HG03064 (cell line): ENCODE measurements at regions not wholly inside any gene's neighbourhood (a gene's known extent, or its start where the extent isn't known, plus 50 kb on each side); places are given as distances from the start of the nearest gene placed in this dataset.
A peak's percentile ranks its signal among the peaks of the same experiment; 100 is the strongest.
"Not testable (repeated sequence)": the region's sequence is repeated elsewhere in the genome, so short reads cannot be mapped to it uniquely, and the experiment has no call there.

Experiments
- ATAC-seq: cut with Tn5 transposase; IDR thresholded peaks from one replicate; pipeline ENCODE4 v1.9.1; 2021; ENCODE audit warnings: low read depth; ENCODE audit not compliant: unreplicated experiment

DNA sequence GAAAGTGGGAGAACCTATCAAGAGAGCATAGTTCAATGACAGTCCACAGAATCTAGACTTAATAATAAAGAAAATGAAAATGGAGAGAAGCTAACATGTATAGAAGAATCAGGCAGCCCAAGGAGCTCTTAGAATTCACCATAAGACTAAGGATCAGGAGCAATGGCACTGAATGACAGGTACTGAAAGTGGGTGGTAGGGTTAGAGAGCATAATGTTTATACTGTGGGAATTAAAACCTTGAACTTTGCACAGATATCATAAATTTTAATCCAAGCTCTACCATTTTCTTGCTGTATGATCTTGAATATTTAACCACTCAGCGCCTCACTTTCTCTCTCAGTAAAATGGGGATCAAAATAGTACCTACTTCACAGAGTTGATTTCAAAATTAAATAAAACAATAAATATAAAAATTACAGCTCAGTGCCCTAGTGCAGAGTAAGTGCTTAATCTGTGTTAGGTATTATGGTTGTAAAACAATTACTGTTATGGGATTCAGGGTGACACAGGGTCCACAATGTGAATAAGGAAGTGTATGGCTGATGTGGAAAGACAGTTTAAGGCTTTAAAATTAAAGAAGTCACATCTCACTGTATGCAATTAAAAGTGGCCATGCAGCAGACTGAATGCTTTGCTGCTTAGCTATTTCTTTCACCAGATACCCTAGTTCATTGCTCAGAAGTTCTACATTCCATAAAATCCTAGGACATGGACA lies 319.8 kb downstream of the HINT1 start:
- ATAC-seq, result no peak

DNA sequence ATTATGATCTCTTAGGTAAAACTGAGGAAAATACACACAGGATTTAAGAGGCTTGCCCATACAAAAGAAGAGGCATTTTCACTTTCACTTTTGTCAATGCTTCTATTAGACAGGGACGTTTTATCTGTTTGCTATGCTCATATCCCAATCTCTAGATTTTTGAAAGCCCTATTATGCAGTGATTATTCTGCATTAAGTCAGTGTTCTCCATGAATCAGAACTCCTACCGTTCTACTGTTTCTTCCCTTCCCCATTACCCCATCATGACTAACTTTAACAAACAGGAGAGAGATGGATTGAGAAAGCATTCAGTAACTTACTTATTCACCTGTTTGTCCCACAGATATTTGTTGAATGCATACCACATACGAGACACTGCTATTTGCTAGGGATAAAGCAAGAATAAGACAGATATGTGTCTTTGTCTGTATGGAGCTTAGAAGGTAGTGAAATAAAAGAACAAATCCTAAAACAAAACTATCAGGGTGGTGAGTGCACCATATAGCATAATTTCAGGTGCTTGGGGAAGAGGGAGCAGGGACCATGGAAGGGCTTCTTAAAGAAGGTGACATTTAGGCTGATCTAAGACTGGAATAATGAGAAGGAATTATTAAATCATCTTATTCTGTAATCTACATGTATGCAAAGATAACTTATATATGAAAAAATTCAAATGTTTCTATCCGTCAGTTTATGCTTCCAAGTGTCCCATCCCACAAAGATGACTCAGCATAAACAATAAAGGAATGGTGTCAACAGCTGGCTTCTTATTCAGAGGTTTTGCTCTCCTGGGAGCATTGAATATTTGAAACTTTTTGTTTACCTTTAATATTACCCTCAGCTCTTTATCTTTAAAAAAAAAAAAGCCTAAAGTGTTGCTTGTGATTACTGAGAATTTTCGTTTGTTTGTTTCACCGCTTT lies 328.1 kb downstream of the HINT1 start:
- peak; percentile 72 for ATAC-seq

DNA sequence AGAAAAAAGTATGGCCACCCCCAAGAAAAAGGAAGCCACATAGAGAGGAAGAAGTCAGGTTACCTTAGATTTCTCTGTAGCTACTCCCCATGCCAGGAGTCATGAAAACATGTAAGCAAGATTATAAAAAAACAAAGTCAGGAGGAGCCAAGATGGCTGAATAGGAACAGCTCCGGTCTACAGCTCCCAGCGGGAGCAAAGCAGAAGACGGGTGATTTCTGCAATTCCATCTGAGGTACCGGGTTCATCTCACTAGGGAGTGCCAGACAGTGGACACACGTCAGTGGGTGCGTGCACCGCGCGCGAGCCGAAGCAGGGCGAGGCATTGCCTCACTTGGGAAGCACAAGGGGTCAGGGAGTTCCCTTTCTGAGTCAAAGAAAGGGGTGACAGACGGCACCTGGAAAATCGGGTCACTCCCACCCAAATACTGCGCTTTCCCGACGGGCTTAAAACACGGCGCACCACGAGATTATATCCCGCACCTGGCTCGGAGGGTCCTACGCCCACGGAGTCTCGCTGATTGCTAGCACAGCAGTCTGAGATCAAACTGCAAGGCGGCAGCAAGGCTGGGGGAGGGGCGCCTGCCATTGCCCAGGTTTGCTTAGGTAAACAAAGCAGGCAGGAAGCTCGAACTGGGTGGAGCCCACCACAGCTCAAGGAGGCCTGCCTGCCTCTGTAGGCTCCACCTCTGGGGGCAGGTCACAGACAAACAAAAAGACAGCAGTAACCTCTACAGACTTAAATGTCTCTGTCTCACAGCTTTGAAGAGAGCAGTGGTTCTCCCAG lies 347.3 kb downstream of the HINT1 start:
- not testable (repeated sequence) for ATAC-seq

DNA sequence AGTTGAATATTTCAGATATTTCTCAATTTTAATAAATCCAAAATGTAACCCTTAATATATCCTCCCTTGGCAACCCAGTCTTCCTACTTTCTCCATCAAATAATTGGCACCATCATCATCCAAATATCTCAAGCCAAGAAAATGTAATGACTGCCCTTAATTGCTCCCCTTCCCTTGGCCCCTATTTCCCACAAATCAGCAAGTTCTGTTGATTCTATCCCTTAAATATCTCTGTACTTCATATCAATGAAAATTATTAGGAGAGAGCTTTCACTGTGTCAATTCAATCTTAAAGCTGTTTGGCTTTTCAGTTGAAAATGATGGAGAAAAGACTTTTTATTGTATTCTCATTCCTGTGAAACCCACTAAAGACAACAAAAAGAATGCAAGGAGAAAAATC lies 349.8 kb downstream of the HINT1 start:
- ATAC-seq, result no peak

DNA sequence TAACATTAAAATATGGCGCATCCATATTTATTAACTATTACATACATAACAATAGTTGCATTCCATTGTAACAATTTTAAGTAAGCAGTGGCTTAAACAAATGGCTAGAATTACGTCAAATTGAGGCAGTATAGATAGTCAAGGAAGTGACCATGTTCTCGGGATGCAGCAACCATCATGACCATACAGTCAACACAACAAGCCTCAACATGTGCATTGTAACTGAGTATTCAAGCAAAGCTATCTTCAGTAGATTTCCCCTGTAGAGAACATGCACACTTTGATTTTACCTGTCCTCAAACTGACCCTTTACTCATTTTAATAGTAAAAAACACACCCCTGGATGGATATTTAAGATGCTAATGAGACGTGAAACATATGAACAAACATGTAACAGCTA lies 356.4 kb downstream of the HINT1 start:
- ATAC-seq, result no peak

DNA sequence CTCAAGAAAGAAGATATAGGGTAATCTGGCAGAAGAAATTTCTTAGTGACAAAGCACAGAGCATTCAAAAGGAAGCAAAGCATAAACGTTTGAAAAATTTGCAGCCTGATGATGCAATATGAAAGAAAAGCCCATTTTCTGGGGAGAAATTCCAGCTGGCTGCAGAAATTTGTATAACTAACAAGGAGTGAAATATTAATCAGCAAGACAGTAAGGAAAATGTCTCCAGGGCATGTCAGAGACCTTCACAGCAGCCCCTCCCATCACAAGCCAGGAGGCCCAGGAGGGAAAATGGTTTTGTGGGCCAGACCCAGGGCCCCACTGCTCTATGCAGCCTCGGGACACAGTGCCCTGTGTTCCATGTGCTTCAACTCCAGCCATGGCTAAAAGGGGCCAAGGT lies 359.4 kb downstream of the HINT1 start:
- no peak for ATAC-seq

DNA sequence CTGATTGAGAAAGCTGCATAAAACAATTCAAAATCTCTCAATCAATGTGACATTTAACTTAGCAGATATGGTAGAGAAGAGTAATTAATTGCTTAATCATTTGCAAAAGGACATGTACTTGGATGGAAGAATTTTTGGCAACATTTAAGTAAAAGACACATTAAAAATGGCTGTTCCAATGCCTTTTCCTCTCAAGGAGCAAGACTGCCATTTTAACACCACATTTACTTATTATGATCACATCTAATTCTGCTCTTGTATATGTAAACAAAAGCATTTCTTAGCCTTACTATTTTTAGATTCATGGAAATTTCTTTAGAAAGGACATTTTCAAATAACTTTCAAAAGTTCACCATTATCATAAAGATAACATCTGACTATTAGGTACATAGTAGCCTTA lies 360.0 kb downstream of the HINT1 start:
- no peak for ATAC-seq

DNA sequence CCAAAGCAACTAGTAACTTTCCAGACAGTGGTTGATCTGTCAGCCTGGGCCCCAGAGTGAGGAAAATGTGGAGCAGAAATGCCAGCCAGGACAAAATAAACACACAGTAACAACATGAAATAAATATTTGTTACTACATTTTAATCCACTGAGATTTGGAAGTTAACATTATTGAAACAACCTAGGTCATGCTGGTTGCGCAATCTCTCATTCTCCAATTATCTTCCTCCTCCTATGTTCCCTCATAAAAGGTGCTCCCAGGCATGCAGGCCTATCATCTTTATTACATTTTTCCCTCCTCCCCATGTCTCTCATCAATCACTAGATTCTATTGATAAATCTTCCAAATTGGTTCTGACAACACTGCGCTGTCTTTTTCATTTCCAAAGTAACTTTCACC lies 363.1 kb downstream of the HINT1 start:
- no peak for ATAC-seq

DNA sequence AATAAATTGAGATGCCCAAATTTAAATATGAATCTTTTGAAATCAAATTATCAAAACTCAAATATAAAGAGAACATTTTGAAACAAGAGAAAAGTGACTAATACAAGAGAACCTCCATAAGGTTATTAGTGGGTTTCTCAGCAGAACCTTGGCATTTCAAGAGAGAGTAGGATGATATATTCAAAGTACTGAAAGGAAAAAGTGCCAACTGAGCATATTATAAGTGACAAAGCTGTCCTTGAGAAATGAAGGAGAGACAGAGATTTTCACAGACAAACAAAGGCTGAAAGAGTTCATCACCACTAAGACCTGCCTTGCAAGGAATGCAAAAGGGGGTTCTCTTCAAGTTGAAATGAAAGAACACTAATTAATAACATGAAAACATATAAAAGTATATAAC lies 366.0 kb downstream of the HINT1 start:
- ATAC-seq, result no peak

DNA sequence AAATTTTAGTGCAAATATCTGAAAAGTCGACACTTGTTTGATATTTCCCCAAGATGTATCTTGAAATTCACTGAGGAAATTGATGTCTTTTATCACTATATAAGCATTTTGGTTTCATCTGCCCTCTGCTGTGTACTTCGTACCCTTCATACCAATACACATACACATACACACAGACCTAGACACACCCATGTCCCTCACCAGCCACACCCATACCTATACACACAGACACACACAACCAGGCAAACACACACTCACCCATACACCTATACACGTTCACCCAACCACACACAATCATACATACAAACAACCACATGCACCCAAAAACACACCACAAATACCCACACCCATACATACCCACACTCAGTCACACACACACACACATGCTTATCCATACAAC lies 367.8 kb downstream of the HINT1 start:
- ATAC-seq, result no peak

DNA sequence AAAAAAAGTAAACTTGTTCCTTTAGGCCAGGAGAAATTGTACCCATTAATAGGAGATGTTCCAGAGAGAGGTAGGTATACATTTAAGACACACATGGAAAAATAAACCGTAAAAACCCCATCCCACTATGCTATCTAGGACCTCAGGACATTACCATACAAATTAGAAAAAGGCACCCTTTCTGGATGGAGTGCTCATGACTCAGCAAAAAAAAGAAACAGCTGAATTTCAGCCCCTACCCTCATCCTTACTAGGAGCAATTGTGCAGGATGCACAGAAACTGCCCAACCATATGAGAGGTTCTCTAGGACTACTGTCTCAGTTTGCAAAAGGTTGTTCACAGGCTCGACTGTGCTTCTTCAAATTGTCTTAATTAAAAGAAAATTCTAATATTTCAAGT lies 368.2 kb downstream of the HINT1 start:
- no peak for ATAC-seq

DNA sequence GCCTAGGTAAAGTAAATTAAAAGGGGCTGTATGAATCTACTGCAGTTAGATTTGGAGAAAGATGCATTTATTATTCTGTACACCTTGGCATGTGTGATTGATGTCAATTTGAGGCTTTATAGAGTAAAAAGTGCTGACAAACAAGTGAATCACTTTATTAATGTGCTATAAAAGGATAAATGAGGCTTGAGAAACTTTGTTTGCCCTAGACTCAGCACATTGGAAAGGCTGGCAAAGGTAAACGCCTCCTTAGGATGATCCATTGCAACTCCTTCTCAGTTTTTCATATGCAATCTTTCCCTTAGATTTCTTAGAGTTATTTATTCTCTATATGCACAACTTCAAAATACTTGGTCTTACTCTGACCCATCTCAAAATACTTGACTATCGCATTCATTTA lies 369.0 kb downstream of the HINT1 start:
- no peak for ATAC-seq

DNA sequence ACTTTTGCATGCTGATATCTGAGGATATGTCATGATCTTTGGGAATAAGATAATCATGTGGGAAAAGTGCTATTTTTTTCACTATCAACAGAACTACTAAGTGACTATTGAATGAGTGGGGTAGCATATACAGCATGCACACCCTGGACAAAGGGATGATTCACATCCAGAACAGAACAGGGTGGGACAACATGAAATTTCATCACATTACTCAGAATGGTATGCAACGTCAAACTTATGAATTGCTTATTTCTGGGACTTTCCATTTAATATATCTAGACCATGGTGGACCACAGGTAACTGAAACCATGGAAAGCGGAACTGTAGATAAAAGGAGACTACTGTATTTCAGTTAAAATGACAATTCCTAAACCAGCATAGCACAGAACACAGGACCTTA lies 370.0 kb downstream of the HINT1 start:
- ATAC-seq, result no peak

DNA sequence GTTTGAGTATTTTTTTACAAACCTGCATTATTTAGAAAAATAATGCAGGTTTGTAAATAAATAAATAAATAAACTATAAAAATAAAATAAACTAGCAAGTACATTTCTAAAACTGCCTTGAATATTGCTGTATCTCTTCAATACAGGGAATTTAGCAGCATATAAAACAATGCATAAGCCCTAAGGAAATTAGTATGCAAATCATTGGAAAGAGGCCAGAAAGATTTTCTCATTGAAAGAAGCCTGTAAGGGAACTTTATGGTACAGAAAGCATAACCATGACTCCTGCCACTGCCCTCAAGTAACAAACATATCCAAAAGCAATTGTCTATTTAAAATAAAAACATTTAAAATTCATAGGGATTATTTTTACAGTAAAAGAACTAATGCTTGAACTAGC lies 387.3 kb downstream of the HINT1 start:
- ATAC-seq, result no peak

DNA sequence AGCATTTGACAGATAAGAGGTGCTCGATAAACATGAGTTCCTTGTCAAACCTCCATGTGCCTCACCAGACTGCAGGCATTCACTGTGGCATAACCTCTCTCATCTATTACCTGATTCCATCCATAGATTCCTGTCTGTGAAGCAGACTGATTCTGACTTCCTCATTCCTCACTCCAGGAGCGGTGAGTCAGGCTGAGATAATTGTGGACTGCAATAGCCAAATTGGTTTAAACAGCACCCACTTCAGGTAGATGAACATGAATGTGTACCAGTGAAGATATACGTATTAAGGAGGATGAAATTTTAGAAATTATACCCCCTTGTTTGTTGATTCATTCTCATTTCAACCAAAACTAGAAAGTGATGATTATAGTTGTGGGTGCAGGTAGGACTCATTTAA lies 391.2 kb downstream of the HINT1 start:
- no peak for ATAC-seq

DNA sequence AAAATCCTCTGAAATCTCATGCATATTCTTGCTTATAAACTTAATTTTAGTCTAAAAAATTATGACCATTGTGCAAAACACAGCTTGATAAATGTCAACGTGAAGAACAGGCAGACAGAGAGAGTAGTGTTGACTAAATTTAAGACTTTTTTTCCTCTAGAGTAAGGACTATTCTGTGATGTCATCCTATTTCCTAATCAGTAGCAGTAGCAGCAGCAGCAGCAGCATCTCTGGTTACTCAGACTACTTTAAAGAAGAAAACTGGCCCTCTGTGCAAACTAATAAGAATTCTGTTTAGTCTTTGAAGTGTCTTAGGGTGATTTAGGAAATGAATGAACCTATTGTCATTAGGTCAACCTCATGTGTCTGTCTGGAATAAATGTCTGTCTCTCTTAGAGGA lies 403.0 kb downstream of the HINT1 start:
- ATAC-seq, result no peak

DNA sequence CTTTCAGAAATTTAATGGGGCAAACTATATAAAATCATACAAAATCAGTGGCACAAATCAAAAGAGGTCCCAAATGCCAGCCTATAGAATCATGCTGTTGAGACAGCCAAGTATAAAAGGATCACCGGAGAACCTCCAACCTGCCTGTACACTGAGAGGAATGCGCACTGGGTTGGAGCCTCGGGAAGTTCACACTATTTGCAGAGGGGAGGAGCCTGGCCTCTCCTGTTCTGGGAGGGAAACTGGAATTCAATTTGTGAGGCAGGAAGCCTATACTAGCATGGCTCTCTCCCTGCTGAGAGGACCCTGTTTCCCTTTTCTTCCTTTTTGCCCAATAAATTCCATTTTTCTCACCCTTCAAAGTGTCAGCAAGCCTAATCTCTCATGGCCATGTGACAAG lies 406.0 kb downstream of the HINT1 start:
- no peak for ATAC-seq

DNA sequence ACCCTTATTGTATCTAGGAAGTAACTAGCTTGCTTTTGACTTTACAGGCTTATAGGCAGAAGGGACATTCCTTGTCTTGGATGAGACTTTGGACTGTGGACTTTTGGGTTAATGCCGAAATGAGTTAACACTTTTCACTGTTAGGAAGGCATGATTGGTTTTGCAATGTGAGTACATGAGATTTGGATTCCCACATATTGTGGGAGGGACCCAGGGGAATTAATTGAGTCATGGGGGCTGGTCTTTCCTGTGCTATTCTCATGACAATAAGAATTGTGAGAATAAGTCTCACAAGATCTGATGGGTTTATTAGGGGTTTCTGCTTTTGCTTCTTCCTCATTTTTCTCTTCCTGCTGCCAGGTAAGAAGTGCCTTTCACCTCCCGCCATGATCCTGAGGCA lies 417.5 kb downstream of the HINT1 start:
- no peak for ATAC-seq

DNA sequence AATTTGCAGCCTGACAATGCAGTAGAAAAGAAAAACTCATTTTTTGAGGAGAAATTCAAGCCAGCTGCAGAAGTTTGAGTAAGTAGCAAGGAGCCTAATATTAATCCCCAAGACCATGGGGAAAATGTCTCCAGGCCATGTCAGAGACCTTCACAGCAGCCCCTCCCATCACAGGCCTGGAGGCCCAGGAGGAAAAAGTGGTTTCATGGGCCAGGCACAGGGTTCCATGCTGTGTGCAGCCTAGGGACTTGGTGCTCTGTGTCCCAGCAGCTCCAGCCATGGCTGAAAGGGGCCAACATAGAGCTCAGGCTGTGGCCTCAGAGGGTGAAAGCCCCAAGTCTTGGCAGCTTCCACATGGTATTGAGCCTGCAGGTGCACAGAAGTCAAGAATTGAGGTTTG lies 418.4 kb downstream of the HINT1 start:
- not testable (repeated sequence) for ATAC-seq

DNA sequence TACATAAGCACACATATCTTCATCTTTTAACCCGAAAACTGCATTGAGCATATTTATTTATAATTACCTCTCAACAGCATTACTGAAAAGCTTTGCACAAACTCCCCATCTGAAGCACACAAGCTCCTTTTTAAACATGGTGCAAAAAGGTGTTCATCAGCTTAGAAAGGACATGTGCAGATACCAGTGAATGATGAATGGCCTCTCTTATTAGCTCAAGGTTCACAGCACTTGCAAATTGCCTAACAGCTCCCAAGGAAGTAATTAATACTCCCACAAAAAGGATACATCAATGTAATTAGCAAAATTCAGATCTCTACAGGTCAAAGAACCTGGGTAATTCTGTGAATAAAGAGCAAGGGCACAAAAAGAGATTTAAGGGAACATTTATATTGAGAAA lies 422.0 kb downstream of the HINT1 start:
- ATAC-seq, result no peak

DNA sequence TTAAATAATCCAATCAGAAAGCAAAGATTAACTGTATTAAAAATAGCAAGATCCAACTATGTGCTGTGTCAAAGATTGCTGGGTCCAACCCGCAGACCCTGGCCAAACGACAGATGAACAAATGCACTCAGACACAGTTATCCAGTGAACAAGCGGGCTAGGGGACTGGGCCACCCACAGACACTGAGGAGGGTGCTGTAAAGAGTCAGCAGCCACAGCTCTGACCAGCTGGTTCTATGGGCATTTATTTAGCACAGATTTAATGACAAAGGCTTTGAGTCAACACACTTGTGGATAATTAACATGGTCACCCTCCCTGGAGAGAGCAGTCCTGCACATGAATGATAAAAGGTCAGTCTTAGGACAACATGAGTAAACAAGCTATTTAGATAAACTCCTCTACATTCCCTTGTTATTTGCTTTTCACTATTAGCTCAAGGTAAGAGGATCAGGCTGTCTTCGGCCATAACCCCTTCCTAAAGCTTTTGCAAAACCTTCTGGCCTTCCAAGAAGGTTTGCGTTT lies 424.9 kb downstream of the HINT1 start:
- no peak for ATAC-seq
